ENCODE measurements at regions not wholly inside any gene's neighbourhood (a gene's known extent, or its start where the extent isn't known, plus 50 kb on each side); places are given as distances from the start of the nearest gene placed in this dataset.
A peak's percentile ranks its signal among the peaks of the same experiment; 100 is the strongest.
"Not testable (repeated sequence)": the region's sequence is repeated elsewhere in the genome, so short reads cannot be mapped to it uniquely, and the experiment has no call there.

GRCh38 chr9:67635067-67635466 lies 223.7 kb upstream of the ANKRD20A1 start:
- H3K4me3 ChIP-seq; H3K9me3 ChIP-seq; H3K27ac ChIP-seq; DNase-seq; H3K36me3 ChIP-seq; H3K27me3 ChIP-seq; ATAC-seq; H3K4me1 ChIP-seq; intact Hi-C loops (cut with DNase I): not testable (repeated sequence)
- WGBS (ENCODE audit: insufficient coverage, low coverage, low lambda C conversion rate, missing lambda C conversion rate): 72% methylated on average over 2 of the region's 6 CpGs

GRCh38 chr9:67611900-67612299 lies 246.8 kb upstream of the ANKRD20A1 start:
- peak in 2 of 3 donors; percentile 48 to 52 for DNase-seq
- H3K4me1 ChIP-seq; H3K4me3 ChIP-seq; H3K27me3 ChIP-seq; H3K36me3 ChIP-seq; H3K9me3 ChIP-seq; H3K27ac ChIP-seq; intact Hi-C loops (cut with DNase I): not testable (repeated sequence)
- WGBS (ENCODE audit: insufficient coverage, low coverage, low lambda C conversion rate, missing lambda C conversion rate): no CpG with 5 or more reads among the region's 15 CpGs
- ATAC-seq: peak in 1 of 4 donors; percentile 56

- H3K9me3 ChIP-seq; H3K4me1 ChIP-seq; H3K36me3 ChIP-seq; H3K27ac ChIP-seq; H3K4me3 ChIP-seq; H3K27me3 ChIP-seq; intact Hi-C loops (cut with DNase I); ATAC-seq: not testable (repeated sequence)
- peak in 1 of 3 donors; percentile 20 for DNase-seq
- no CpG with 5 or more reads among the region's 8 CpGs for WGBS (ENCODE audit: insufficient coverage, low coverage, low lambda C conversion rate, missing lambda C conversion rate)
Observed at GRCh38 chr9:67609872-67610271, 248.9 kb upstream of the ANKRD20A1 start.

GRCh38 chr9:67609435-67609834 lies 249.3 kb upstream of the ANKRD20A1 start:
- H3K9me3 ChIP-seq; H3K4me1 ChIP-seq; intact Hi-C loops (cut with DNase I); H3K27ac ChIP-seq; H3K4me3 ChIP-seq; ATAC-seq; H3K27me3 ChIP-seq; H3K36me3 ChIP-seq: not testable (repeated sequence)
- 95% methylated on average over 2 of the region's 7 CpGs for WGBS (ENCODE audit: insufficient coverage, low coverage, low lambda C conversion rate, missing lambda C conversion rate)
- peak in 1 of 3 donors; percentile 18 for DNase-seq

- no CpG with 5 or more reads among the region's 9 CpGs for WGBS (ENCODE audit: insufficient coverage, low coverage, low lambda C conversion rate, missing lambda C conversion rate)
- not testable (repeated sequence) for ATAC-seq
Observed at GRCh38 chr9:67605113-67605512, 253.6 kb upstream of the ANKRD20A1 start.

GRCh38 chr9:67603609-67604008 lies 255.1 kb upstream of the ANKRD20A1 start:
- ATAC-seq; H3K9me3 ChIP-seq; H3K27me3 ChIP-seq; H3K27ac ChIP-seq; H3K4me3 ChIP-seq; H3K4me1 ChIP-seq; intact Hi-C loops (cut with DNase I); H3K36me3 ChIP-seq: not testable (repeated sequence)
- WGBS (ENCODE audit: insufficient coverage, low coverage, low lambda C conversion rate, missing lambda C conversion rate): no CpG with 5 or more reads among the region's 9 CpGs
- peak; percentile 37 to 66 (median 40) for DNase-seq

More at GRCh38 chr9:67605113-67605512, 253.6 kb upstream of the ANKRD20A1 start:
- DNase-seq; H3K4me3 ChIP-seq; intact Hi-C loops (cut with DNase I); H3K9me3 ChIP-seq; H3K36me3 ChIP-seq; H3K4me1 ChIP-seq; H3K27ac ChIP-seq; H3K27me3 ChIP-seq: not testable (repeated sequence)

GRCh38 chr9:67592424-67592823 lies 266.3 kb upstream of the ANKRD20A1 start:
- H3K27ac ChIP-seq; H3K27me3 ChIP-seq; H3K9me3 ChIP-seq; ATAC-seq; intact Hi-C loops (cut with DNase I); H3K36me3 ChIP-seq; H3K4me1 ChIP-seq; H3K4me3 ChIP-seq; DNase-seq: not testable (repeated sequence)
- no CpG with 5 or more reads among the region's 8 CpGs for WGBS (ENCODE audit: insufficient coverage, low coverage, low lambda C conversion rate, missing lambda C conversion rate)

GRCh38 chr9:67555874-67556273 lies 302.9 kb upstream of the ANKRD20A1 start:
- no CpG with 5 or more reads among the region's 3 CpGs for WGBS (ENCODE audit: insufficient coverage, low coverage, low lambda C conversion rate, missing lambda C conversion rate)
- DNase-seq; H3K4me3 ChIP-seq; H3K36me3 ChIP-seq; ATAC-seq; H3K9me3 ChIP-seq; H3K4me1 ChIP-seq; H3K27ac ChIP-seq; H3K27me3 ChIP-seq; intact Hi-C loops (cut with DNase I): not testable (repeated sequence)

GRCh38 chr9:67550044-67550443 lies 308.7 kb upstream of the ANKRD20A1 start:
- WGBS (ENCODE audit: insufficient coverage, low coverage, low lambda C conversion rate, missing lambda C conversion rate): no CpG with 5 or more reads among the region's 6 CpGs
- DNase-seq; H3K27ac ChIP-seq; H3K27me3 ChIP-seq; H3K9me3 ChIP-seq; H3K4me1 ChIP-seq; H3K4me3 ChIP-seq; ATAC-seq; H3K36me3 ChIP-seq; intact Hi-C loops (cut with DNase I): not testable (repeated sequence)

GRCh38 chr9:67529834-67530233 lies 328.9 kb upstream of the ANKRD20A1 start:
- H3K36me3 ChIP-seq; H3K9me3 ChIP-seq; DNase-seq; ATAC-seq; intact Hi-C loops (cut with DNase I); H3K27ac ChIP-seq; H3K4me3 ChIP-seq; H3K27me3 ChIP-seq; H3K4me1 ChIP-seq: not testable (repeated sequence)
- 0% methylated on average over 1 of the region's 4 CpGs for WGBS (ENCODE audit: insufficient coverage, low coverage, low lambda C conversion rate, missing lambda C conversion rate)

- H3K9me3 ChIP-seq; intact Hi-C loops (cut with DNase I); ATAC-seq: not testable (repeated sequence)
Observed at GRCh38 chr9:67516938-67517337, 341.8 kb upstream of the ANKRD20A1 start.

GRCh38 chr9:67514587-67514986 lies 344.1 kb upstream of the ANKRD20A1 start:
- intact Hi-C loops (cut with DNase I); ATAC-seq; H3K4me3 ChIP-seq: not testable (repeated sequence)

More at GRCh38 chr9:67516938-67517337, 341.8 kb upstream of the ANKRD20A1 start:
- H3K27ac ChIP-seq, H3K36me3 ChIP-seq, H3K27me3 ChIP-seq, DNase-seq, H3K4me3 ChIP-seq, H3K4me1 ChIP-seq: not testable (repeated sequence)
- no CpG with 5 or more reads among the region's 5 CpGs for WGBS (ENCODE audit: insufficient coverage, low coverage, low lambda C conversion rate, missing lambda C conversion rate)

More at GRCh38 chr9:67514587-67514986, 344.1 kb upstream of the ANKRD20A1 start:
- H3K27me3 ChIP-seq, H3K27ac ChIP-seq, H3K4me1 ChIP-seq, H3K9me3 ChIP-seq, DNase-seq, H3K36me3 ChIP-seq: not testable (repeated sequence)
- no CpG with 5 or more reads among the region's 10 CpGs for WGBS (ENCODE audit: insufficient coverage, low coverage, low lambda C conversion rate, missing lambda C conversion rate)
